ENCODE measurements at regions not wholly inside any gene's neighbourhood (a gene's known extent, or its start where the extent isn't known, plus 50 kb on each side); places are given as distances from the start of the nearest gene placed in this dataset.

- DNase-seq, result no peak
Observed at GRCh38 chr1:61519631-61520030, 205.3 kb downstream of the TM2D1 start.

DNA sequence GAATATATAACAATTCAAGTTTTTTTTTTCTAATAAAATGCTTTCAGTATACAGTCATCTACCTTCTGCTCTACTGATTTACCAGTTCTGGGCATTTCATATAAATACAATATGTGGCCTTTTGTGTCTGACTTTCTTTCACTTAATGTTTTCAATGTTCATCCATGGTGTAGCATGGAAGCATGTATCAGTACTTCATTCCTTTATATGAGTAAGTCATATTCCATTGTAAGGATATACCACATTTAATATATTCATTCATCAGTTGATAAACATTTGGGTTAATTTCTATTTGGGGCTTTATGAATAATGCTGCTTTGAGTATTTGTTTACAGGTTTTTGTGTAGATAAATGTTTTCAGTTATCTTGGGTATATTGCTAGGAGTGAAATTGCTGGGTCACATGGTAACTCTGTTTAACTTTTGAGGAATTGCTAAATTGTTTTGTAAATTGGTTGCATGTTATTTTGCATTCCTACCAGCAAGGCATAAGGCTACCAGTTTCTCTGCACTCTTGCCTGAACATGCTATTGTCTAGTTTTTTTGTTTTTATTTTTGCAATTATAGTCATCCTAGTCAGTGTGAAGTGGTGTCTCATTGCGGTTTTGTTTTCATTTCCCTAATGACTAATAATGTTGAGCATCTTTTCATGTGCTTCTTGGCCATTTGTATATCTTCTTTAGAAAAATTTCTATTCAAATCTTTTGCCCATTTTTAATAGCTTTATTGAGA is 206.1 kb downstream of the TM2D1 start:
- no peak for DNase-seq

GRCh38 chr1:61517345-61517744 is 207.6 kb downstream of the TM2D1 start:
- DNase-seq, result no peak

- DNase-seq, result no peak
Observed at GRCh38 chr1:61515096-61515495, 209.8 kb downstream of the TM2D1 start.

All from femur (tissue), 1 donor.